Gastrocnemius medialis (tissue), 4 donors: ENCODE measurements at regions not wholly inside any gene's neighbourhood (a gene's known extent, or its start where the extent isn't known, plus 50 kb on each side); places are given as distances from the start of the nearest gene placed in this dataset.

Source experiments
- POLR2A ChIP-seq, 2 donors: fragments of 450-650 bp; IDR thresholded peaks; one replicate each; pipeline ENCODE4 v1.6.1; 2017; ENCODE audit warnings: antibody characterized with exemption in 2 of 2, mild to moderate bottlenecking in 2 of 2, moderate library complexity in 2 of 2
- TF ChIP-seq, protein P1 (sequence below), 5 experiments: fragments of 450-650 bp in 3 of 5; fragments of 200-600 bp in 2 of 5; sonication (generic) in 2 of 5; IDR thresholded peaks in 4 of 5; conservative IDR thresholded peaks in 1 of 5; 1 replicate in 4 of 5; 2 replicates in 1 of 5; pipeline ENCODE4 v1.5.1; 2016 to 2019; ENCODE audit warnings: antibody characterized with exemption in 5 of 5, mild to moderate bottlenecking in 3 of 5, moderate library complexity in 3 of 5

DNA sequence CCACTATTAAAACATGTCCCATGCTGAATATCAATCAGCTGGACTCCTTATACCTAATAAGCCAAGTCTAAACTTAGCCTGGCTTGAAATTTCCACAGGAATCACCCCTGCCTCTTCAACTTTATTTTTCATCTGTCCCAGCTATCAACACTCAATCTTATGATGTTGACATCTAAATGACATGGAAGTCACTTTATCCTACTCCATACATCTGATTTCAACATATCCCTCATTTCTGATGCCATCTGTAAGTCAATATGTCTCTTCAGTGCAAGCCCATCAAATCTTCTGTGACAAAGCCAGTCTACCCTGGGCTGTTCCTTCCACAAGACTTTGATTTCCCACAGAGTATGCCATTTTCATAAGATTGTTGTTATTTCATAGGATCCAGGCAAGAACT lies 143.6 kb upstream of the SEMA6D start:
- TF ChIP-seq, protein P1, sequence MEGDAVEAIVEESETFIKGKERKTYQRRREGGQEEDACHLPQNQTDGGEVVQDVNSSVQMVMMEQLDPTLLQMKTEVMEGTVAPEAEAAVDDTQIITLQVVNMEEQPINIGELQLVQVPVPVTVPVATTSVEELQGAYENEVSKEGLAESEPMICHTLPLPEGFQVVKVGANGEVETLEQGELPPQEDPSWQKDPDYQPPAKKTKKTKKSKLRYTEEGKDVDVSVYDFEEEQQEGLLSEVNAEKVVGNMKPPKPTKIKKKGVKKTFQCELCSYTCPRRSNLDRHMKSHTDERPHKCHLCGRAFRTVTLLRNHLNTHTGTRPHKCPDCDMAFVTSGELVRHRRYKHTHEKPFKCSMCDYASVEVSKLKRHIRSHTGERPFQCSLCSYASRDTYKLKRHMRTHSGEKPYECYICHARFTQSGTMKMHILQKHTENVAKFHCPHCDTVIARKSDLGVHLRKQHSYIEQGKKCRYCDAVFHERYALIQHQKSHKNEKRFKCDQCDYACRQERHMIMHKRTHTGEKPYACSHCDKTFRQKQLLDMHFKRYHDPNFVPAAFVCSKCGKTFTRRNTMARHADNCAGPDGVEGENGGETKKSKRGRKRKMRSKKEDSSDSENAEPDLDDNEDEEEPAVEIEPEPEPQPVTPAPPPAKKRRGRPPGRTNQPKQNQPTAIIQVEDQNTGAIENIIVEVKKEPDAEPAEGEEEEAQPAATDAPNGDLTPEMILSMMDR (IDR thresholded peaks at IDR 0.05 in 4 of 5, conservative IDR thresholded peaks at IDR 0.05 in 1 of 5), result no peak
- TF ChIP-seq POLR2A (IDR thresholded peaks at IDR 0.05), result no peak
